OCI-LY1 (cell line): ENCODE measurements at regions not wholly inside any gene's neighbourhood (a gene's known extent, or its start where the extent isn't known, plus 50 kb on each side); places are given as distances from the start of the nearest gene placed in this dataset.

Source experiments
- H2AFZ ChIP-seq: fragments of 200-600 bp; sonication (generic), shearing (Covaris generic); 2 replicates; pipeline ENCODE4 v1.6.0; 2014; ENCODE audit warnings: antibody characterized with exemption, mild to moderate bottlenecking, low read length
- H3F3A ChIP-seq: fragments of 200-600 bp; sonication (generic), shearing (Covaris generic); 2 replicates; pipeline ENCODE4 v1.6.0; 2014; ENCODE audit warnings: mild to moderate bottlenecking, antibody characterized with exemption, low read length, moderate library complexity; ENCODE audit not compliant: insufficient read depth
- H3K27ac ChIP-seq: fragments of 200-600 bp; sonication (generic); 2 replicates; pipeline ENCODE4 v1.5.1; 2014; ENCODE audit warnings: low read length, mixed run types, mild to moderate bottlenecking, low read depth; ENCODE audit not compliant: poor library complexity, severe bottlenecking
- H3K27me3 ChIP-seq: fragments of 200-600 bp; sonication (generic); 2 replicates; pipeline ENCODE4 v1.6.0; 2014; ENCODE audit warnings: antibody characterized with exemption, mild to moderate bottlenecking, low read length, moderate library complexity; ENCODE audit not compliant: insufficient read depth
- H3K36me3 ChIP-seq: fragments of 200-600 bp; sonication (generic); 2 replicates; pipeline ENCODE4 v1.6.1; 2014; ENCODE audit warnings: mild to moderate bottlenecking, antibody characterized with exemption, low read length, moderate library complexity, mixed read lengths; ENCODE audit not compliant: insufficient read depth
- H3K4me1 ChIP-seq: fragments of 200-600 bp; sonication (generic); 2 replicates; pipeline ENCODE4 v1.5.1; 2014; ENCODE audit warnings: mild to moderate bottlenecking, low read length, moderate library complexity; ENCODE audit not compliant: insufficient read depth, severe bottlenecking
- H3K4me2 ChIP-seq: fragments of 200-600 bp; sonication (generic), shearing (Covaris generic); 2 replicates; pipeline ENCODE4 v1.6.1; 2014; ENCODE audit warnings: low read length
- H3K4me3 ChIP-seq: fragments of 200-600 bp; sonication (generic); 2 replicates; pipeline ENCODE4 v1.5.1; 2014; ENCODE audit warnings: low read length, low read depth, mild to moderate bottlenecking, mixed read lengths; ENCODE audit not compliant: poor library complexity, severe bottlenecking
- H3K79me2 ChIP-seq: fragments of 200-600 bp; shearing (Covaris generic); 2 replicates; pipeline ENCODE4 v1.6.1; 2016; ENCODE audit warnings: mixed run types, low read length, mixed read lengths; ENCODE audit not compliant: insufficient read depth
- H3K9ac ChIP-seq: fragments of 200-600 bp; sonication (generic), shearing (Covaris generic); 2 replicates; pipeline ENCODE4 v1.6.1; 2014; ENCODE audit warnings: mild to moderate bottlenecking, low read length, mixed read lengths
- H3K9me2 ChIP-seq: fragments of 200-600 bp; sonication (generic), shearing (Covaris generic); 2 replicates; pipeline ENCODE4 v1.6.1; 2014; ENCODE audit warnings: low read depth, mild to moderate bottlenecking, low read length, mixed read lengths
- H3K9me3 ChIP-seq: fragments of 200-600 bp; shearing (Covaris generic); 2 replicates; pipeline ENCODE4 v1.6.1; 2014; ENCODE audit warnings: low read length, mixed read lengths
- H4K20me1 ChIP-seq: fragments of 200-600 bp; sonication (generic), shearing (Covaris generic); 2 replicates; pipeline ENCODE4 v1.6.0; 2016; ENCODE audit warnings: mild to moderate bottlenecking, low read length; ENCODE audit not compliant: insufficient read depth
- CTCF ChIP-seq: fragments of 200-600 bp; sonication (generic), shearing (Covaris generic); IDR thresholded peaks from 2 replicates; pipeline ENCODE4 v1.5.1; 2017; ENCODE audit warnings: mild to moderate bottlenecking, antibody characterized with exemption, low read length, moderate library complexity, mixed read lengths
- EZH2 ChIP-seq: fragments of 200-600 bp; sonication (generic), shearing (Covaris generic); IDR thresholded peaks from 2 replicates; pipeline ENCODE4 v1.8.0; 2017; ENCODE audit warnings: borderline replicate concordance, mixed run types, mild to moderate bottlenecking, antibody characterized with exemption, low read length, moderate library complexity, mixed read lengths

DNA sequence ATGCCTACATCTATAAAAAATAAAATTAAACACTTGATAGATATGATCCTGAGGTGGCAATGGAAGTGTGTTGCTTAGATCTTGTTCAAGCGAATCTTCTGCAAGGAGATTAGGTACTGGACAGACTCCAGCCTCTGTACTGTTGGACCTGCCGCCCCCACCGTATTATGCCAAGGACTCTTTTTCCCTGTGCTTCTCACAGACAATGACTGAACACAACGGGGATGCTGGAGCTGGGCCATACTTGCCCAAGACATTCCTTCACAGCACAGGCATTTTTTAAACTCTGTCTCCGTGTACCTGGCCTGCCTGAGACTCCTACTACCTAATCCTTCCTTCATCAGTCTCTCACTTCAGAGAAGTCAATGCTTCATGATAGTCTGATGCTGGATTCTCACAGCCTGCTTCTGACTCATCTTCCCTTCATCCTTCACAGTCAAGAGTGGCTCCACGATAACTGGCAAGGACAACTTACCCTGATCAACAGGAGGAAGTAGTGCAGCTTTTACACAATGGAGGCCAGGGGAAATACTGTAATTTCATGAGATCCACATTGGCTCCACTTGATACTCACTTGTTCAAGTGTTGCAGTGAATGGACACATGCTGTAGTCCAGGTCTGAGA, 754.6 kb upstream of the AGA start:
- Histone ChIP-seq H2AFZ (no peak overlapping the region), H4K20me1 (no peaks in the 10 kb centered on the region), H3K4me3 (no peak overlapping the region), H3K27ac (no peak overlapping the region), H3K79me2 (no peaks in the 10 kb centered on the region), H3K36me3 (no peaks in the 10 kb centered on the region), H3K9me2 (no peaks in the 10 kb centered on the region; the same call in 1 of the 2 replicates), H3K27me3 (no peaks in the 10 kb centered on the region), H3K9ac (no peak overlapping the region), H3F3A (no peaks in the 10 kb centered on the region), H3K9me3 (no peaks in the 10 kb centered on the region), H3K4me1 (no peaks in the 10 kb centered on the region), H3K4me2 (no peak overlapping the region)
- TF ChIP-seq EZH2: no peak
- no peak for TF ChIP-seq CTCF

- H3K36me3 ChIP-seq: no peaks in the 10 kb centered on the region
- no peaks in the 10 kb centered on the region for H3K79me2 ChIP-seq
- H3K9ac ChIP-seq: no peak overlapping the region
- no peaks in the 10 kb centered on the region for H3K9me3 ChIP-seq
- no peak overlapping the region for H2AFZ ChIP-seq
- H3K4me1 ChIP-seq: no peaks in the 10 kb centered on the region
- no peak overlapping the region for H3K4me3 ChIP-seq
- no peaks in the 10 kb centered on the region for H4K20me1 ChIP-seq
- H3K4me2 ChIP-seq: no peak overlapping the region
- H3K9me2 ChIP-seq: no peaks in the 10 kb centered on the region; the same call in 1 of the 2 replicates
- no peaks in the 10 kb centered on the region for H3F3A ChIP-seq
- TF ChIP-seq CTCF (no peak), EZH2 (no peak)
- no peak overlapping the region for H3K27ac ChIP-seq
- H3K27me3 ChIP-seq: no peaks in the 10 kb centered on the region
Measured at GRCh38 chr4:178198691-178199090, 756.5 kb upstream of the AGA start.

- no peak overlapping the region for H2AFZ ChIP-seq
- H3F3A ChIP-seq: no peaks in the 10 kb centered on the region
- H3K4me3 ChIP-seq: no peak overlapping the region
- H3K27me3 ChIP-seq: no peaks in the 10 kb centered on the region
- no peak overlapping the region for H3K27ac ChIP-seq
- no peaks in the 10 kb centered on the region for H3K4me1 ChIP-seq
- H3K79me2 ChIP-seq: no peaks in the 10 kb centered on the region
- no peak overlapping the region for H3K9ac ChIP-seq
- no peaks in the 10 kb centered on the region for H3K9me3 ChIP-seq
- TF ChIP-seq CTCF (no peak), EZH2 (no peak)
- H4K20me1 ChIP-seq: no peaks in the 10 kb centered on the region
- no peaks in the 10 kb centered on the region for H3K36me3 ChIP-seq
- no peaks in the 10 kb centered on the region for H3K9me2 ChIP-seq
- no peak overlapping the region for H3K4me2 ChIP-seq
Measured at GRCh38 chr4:178202422-178202821, 760.2 kb upstream of the AGA start.
